GM12865 (cell line): ENCODE measurements at regions not wholly inside any gene's neighbourhood (a gene's known extent, or its start where the extent isn't known, plus 50 kb on each side); places are given as distances from the start of the nearest gene placed in this dataset.

Experiments used
- DNase-seq: peaks from one replicate; pipeline ENCODE4 v3.0.0; 2010; ENCODE audit warnings: low read depth
- H3K4me3 ChIP-seq: 2 replicates; pipeline ENCODE4 v1.5.1; 2011; ENCODE audit warnings: mild to moderate bottlenecking, low read depth, low read length, control low read depth
- TF ChIP-seq, protein P1 (sequence below): IDR thresholded peaks from 2 replicates; pipeline ENCODE4 v1.5.1; 2011; ENCODE audit warnings: low read length, control low read depth, low read depth, inconsistent platforms; ENCODE audit not compliant: insufficient read depth; ENCODE audit errors: missing control alignments

DNA sequence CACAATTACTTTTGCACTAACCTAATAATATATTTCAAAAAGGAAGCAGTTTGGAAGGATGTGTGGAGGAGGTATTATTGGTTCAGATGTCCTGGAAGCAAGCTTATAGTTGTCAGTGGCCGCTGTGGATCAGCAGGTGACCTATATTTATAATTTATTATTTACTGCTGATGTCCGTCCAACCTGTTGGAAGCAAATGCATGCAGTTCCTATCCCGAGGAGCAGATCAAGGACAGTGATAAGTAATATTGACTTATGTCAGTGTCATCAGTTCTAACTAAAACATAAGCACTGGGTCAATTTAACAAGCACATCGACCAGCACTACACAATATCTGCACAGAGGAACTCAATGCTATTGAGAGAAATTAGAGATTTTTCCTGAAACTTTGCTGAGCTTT is 270.1 kb downstream of the BRINP2 start:
- DNase-seq = no peak
- TF ChIP-seq, protein P1, sequence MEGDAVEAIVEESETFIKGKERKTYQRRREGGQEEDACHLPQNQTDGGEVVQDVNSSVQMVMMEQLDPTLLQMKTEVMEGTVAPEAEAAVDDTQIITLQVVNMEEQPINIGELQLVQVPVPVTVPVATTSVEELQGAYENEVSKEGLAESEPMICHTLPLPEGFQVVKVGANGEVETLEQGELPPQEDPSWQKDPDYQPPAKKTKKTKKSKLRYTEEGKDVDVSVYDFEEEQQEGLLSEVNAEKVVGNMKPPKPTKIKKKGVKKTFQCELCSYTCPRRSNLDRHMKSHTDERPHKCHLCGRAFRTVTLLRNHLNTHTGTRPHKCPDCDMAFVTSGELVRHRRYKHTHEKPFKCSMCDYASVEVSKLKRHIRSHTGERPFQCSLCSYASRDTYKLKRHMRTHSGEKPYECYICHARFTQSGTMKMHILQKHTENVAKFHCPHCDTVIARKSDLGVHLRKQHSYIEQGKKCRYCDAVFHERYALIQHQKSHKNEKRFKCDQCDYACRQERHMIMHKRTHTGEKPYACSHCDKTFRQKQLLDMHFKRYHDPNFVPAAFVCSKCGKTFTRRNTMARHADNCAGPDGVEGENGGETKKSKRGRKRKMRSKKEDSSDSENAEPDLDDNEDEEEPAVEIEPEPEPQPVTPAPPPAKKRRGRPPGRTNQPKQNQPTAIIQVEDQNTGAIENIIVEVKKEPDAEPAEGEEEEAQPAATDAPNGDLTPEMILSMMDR = no peak
- H3K4me3 ChIP-seq = no peak overlapping the region

DNA sequence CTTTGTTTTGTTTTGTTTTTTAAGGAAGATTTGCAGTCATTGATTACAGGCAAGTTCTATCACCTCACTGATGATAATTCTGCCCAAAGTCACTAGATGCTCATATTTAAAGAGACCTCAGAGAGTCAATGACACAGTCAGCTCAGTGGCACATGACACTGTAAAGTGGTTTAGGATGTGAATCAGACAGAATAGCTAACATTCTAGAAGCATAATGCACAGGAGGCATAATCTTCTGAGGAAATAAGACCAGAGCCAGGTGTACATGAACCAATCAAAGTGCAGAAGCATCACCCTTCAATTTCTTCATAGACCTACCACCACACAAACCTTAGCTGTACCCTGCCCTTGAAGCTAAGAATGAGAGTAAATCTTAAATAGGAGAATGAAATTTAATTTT is 268.5 kb downstream of the BRINP2 start:
- no peak overlapping the region for H3K4me3 ChIP-seq
- TF ChIP-seq, protein P1 = no peak
- no peak for DNase-seq

DNA sequence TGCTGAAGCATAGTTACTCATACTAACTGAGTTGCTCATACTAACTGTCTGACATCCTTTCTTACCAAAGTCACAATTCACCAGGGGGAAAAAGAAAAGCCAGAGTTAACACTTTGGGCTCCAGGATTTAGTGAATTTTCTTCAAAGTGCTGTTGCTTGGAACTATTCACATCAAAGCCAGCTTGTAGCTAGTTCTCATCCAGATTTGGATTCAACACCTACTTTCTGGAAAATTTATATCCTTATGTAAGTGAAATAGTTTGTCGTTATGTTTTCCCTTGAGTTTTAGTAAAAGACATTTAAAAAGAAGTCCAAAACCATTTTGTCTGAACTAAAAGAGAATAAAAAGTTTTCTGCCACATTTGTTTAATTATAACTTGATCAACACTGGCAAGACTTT is 264.6 kb downstream of the BRINP2 start:
- DNase-seq = no peak
- TF ChIP-seq, protein P1 = no peak
- H3K4me3 ChIP-seq = no peak overlapping the region

DNA sequence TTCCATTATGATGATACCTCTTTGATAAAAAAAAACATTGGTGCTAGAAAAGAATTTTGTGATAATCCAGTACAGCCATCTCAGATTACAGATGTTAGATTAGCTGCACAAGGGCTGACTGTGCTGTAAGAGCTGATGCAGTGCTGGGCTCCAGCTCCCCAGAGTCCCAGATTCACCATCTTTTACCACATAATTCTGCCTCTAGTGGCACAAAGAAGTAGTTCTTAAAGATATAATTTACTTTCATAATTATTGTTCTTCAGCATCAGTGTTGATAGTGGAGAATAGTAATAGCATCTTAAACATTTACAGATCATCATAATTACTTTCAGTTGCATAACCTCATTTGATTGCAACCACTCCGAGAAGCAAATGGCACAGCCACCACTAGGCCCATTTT is 262.1 kb downstream of the BRINP2 start:
- TF ChIP-seq, protein P1 = peak; percentile 15
- H3K4me3 ChIP-seq = no peak overlapping the region
- DNase-seq = no peak

DNA sequence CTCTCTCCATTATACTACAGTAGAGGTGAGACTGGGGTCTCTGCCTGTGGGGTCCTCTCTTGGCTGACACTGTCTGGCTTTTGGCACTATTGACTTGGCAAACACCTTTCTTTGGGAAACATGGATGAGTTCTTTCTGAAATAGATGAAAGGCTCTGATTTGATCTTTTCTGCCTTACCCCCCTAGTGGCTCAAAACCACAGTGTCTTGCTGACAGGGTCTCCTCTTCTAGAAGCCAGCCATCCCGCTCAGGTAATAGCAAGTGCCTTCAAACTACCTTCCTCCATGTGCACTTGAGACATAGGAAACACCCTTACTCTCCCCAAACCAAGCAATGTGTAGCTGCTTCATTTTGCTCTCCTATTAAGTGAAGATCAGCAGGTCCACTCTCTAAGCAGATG is 260.4 kb downstream of the BRINP2 start:
- no peak overlapping the region for H3K4me3 ChIP-seq
- DNase-seq = no peak
- TF ChIP-seq, protein P1 = no peak

DNA sequence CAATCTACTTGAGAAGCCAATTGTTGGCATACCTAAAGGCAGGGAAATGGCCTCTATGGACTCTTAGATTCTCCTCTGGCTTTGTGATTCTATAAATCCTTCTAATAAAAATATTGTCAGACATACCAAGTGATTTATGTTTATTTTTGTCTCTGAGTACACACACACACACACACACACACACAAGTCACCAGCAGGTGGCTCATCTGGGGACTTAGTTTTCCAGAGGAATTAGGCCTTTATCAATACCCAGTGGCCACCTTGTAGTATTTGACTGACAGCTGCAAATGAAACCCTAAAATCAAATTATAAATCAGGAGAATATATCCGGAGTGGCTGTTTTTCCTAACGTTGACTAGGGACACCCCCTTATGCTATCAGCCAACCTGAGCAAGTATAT is 258.5 kb downstream of the BRINP2 start:
- no peak for DNase-seq
- TF ChIP-seq, protein P1 = no peak
- no peak overlapping the region for H3K4me3 ChIP-seq

DNA sequence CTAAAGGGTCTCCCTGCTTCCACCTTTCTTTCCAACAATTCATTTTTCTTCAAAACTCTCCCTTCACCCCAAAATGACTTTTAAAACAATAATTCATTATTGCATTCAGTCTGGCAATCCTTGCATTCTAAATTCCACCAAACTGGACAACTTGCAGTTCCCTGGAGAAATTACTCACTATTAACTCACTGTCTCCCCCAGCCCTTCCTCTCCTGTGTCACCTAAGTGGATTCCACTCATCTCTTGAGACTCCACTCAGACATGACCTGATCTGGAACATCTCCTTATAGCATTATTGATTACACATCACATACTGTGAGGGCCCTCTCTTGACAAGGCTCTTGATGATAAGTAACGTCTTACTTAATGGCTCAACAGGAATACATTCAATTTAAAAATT is 257.1 kb downstream of the BRINP2 start:
- no peak for DNase-seq
- H3K4me3 ChIP-seq = no peak overlapping the region
- TF ChIP-seq, protein P1 = no peak
